H1 (cell line): ENCODE measurements at regions not wholly inside any gene's neighbourhood (a gene's known extent, or its start where the extent isn't known, plus 50 kb on each side); places are given as distances from the start of the nearest gene placed in this dataset.

Experiments used
- CTCF ChIA-PET: fragments of 300-600 bp; sonication (Branson Sonifier 250); formaldehyde crosslinking; loops from one replicate; lab custom pipeline; 2021; ENCODE audit not compliant: partially characterized antibody; lab: Charles Lee
- POLR2A ChIA-PET: fragments of 300-600 bp; sonication (Branson Sonifier 250); formaldehyde crosslinking; loops from one replicate; lab custom pipeline; 2021; ENCODE audit warnings: inconsistent platforms; ENCODE audit not compliant: partially characterized antibody; lab: Charles Lee
- DNase-seq, 2 experiments: peaks; one replicate each; pipeline versions ENCODE4 v3.0.0 to v3.0.0-alpha.2; 2010 to 2022; ENCODE audit warnings: low spot score in 2 of 2, low read depth in 1 of 2, mixed read lengths in 1 of 2
- FAIRE-seq: peaks from 2 replicates; lab custom pipeline; 2011; peaks lifted over from hg19 to GRCh38; lab: Jason Lieb, UNC
- H2AFZ ChIP-seq: 2 replicates; pipeline ENCODE4 v1.8.1; 2012; ENCODE audit warnings: low read length, inconsistent platforms
- H2AK5ac ChIP-seq: 2 replicates; pipeline ENCODE4 v1.6.1; 2013; ENCODE audit warnings: low read depth, low read length
- H2BK120ac ChIP-seq: replicated peaks from 2 replicates; pipeline ENCODE3; 2013; ENCODE audit warnings: low read depth, low read length, inconsistent platforms
- H2BK12ac ChIP-seq: 2 replicates; pipeline ENCODE4 v1.6.1; 2013; ENCODE audit warnings: low read depth, low read length
- H2BK15ac ChIP-seq: 2 replicates; pipeline ENCODE4 v1.6.1; 2013; ENCODE audit warnings: low read length
- H2BK20ac ChIP-seq: 2 replicates; pipeline ENCODE4 v1.6.1; 2013; ENCODE audit warnings: low read length
- H2BK5ac ChIP-seq: 2 replicates; pipeline ENCODE4 v1.6.1; 2013; ENCODE audit warnings: low read depth, low read length
- H3K14ac ChIP-seq: 2 replicates; pipeline ENCODE4 v1.6.1; 2013; ENCODE audit warnings: inconsistent platforms; ENCODE audit not compliant: insufficient read length
- H3K18ac ChIP-seq: 2 replicates; pipeline ENCODE4 v1.6.1; 2013; ENCODE audit warnings: low read length; ENCODE audit errors: extremely low read depth
- H3K23ac ChIP-seq: 2 replicates; pipeline ENCODE4 v1.6.1; 2013; ENCODE audit warnings: inconsistent platforms; ENCODE audit not compliant: insufficient read length
- H3K23me2 ChIP-seq: 2 replicates; pipeline ENCODE4 v1.6.1; 2013; ENCODE audit warnings: low read depth, low read length
- H3K27ac ChIP-seq: 2 replicates; pipeline ENCODE4 v1.6.1; 2011; ENCODE audit warnings: low read depth, low read length, inconsistent platforms
- H3K27me3 ChIP-seq, 4 experiments: replicated peaks in 1 of 4; 1 replicate in 1 of 4; 2 replicates in 3 of 4; pipeline versions ENCODE4 v1.6.1 to v1.8.1; 2011 to 2013; ENCODE audit warnings: low read length in 3 of 4, mild to moderate bottlenecking in 3 of 4, inconsistent platforms in 2 of 4, mixed read lengths in 2 of 4, moderate library complexity in 1 of 4; ENCODE audit not compliant: control insufficient read depth in 3 of 4, insufficient read depth in 3 of 4; ENCODE audit errors: extremely low read depth in 1 of 4
- H3K36me3 ChIP-seq, 4 experiments: 2 replicates each; pipeline versions ENCODE4 v1.6.1 to v1.8.1; 2011 to 2013; ENCODE audit warnings: mild to moderate bottlenecking in 4 of 4, low read length in 3 of 4, moderate library complexity in 2 of 4, control low read depth in 1 of 4, inconsistent platforms in 1 of 4; ENCODE audit not compliant: insufficient read depth in 4 of 4, control insufficient read depth in 2 of 4
- H3K4ac ChIP-seq: replicated peaks from 2 replicates; pipeline ENCODE3; 2013; ENCODE audit warnings: low read length, low read depth, mixed read lengths, inconsistent platforms; ENCODE audit not compliant: insufficient read length
- H3K4me1 ChIP-seq, 4 experiments: replicated peaks in 1 of 4; 1 replicate in 1 of 4; 2 replicates in 3 of 4; pipeline versions ENCODE4 v1.6.1 to v1.8.1; 2011 to 2013; ENCODE audit warnings: low read length in 3 of 4, inconsistent platforms in 2 of 4, mixed read lengths in 1 of 4; ENCODE audit not compliant: insufficient read depth in 4 of 4, control insufficient read depth in 3 of 4
- H3K4me2 ChIP-seq, 2 experiments: 2 replicates each; pipeline versions ENCODE4 v1.6.1 to v1.8.1; 2011 to 2013; ENCODE audit warnings: low read depth in 2 of 2, low read length in 2 of 2, control low read depth in 1 of 2, inconsistent platforms in 1 of 2, mild to moderate bottlenecking in 1 of 2; ENCODE audit not compliant: insufficient read depth in 1 of 2
- H3K4me3 ChIP-seq, 4 experiments: fragments of 200-600, 300-600 bp in 1 of 4; sonication (generic), shearing (Covaris generic), sonication (Bioruptor Twin) in 1 of 4; 2 replicates each; pipeline versions ENCODE4 v1.5.1 to v1.8.1; 2011 to 2016; ENCODE audit warnings: low read length in 4 of 4, low read depth in 3 of 4, control low read depth in 2 of 4, inconsistent platforms in 2 of 4, mild to moderate bottlenecking in 2 of 4, mixed read lengths in 1 of 4, moderate library complexity in 1 of 4; ENCODE audit not compliant: insufficient read depth in 2 of 4; ENCODE audit errors: extremely low read depth in 1 of 4
- H3K56ac ChIP-seq: replicated peaks from 2 replicates; pipeline ENCODE3; 2013; ENCODE audit warnings: low read depth, mild to moderate bottlenecking, mixed read lengths, low read length, inconsistent platforms; ENCODE audit not compliant: insufficient read length
- H3K79me1 ChIP-seq: 2 replicates; pipeline ENCODE4 v1.6.1; 2013; ENCODE audit warnings: low read depth, low read length, control low read depth
- H3K79me2 ChIP-seq, 2 experiments: 2 replicates each; pipeline versions ENCODE4 v1.6.1 to v1.8.1; 2012 to 2013; ENCODE audit warnings: low read length in 2 of 2, mild to moderate bottlenecking in 2 of 2, inconsistent platforms in 1 of 2; ENCODE audit not compliant: insufficient read depth in 2 of 2, control insufficient read depth in 1 of 2
- H3K9ac ChIP-seq, 4 experiments: replicated peaks in 1 of 4; 1 replicate in 1 of 4; 2 replicates in 3 of 4; pipeline versions ENCODE4 v1.6.1 to v1.8.1; 2011 to 2013; ENCODE audit warnings: low read depth in 3 of 4, low read length in 3 of 4, control low read depth in 2 of 4, mild to moderate bottlenecking in 2 of 4, moderate library complexity in 2 of 4, inconsistent platforms in 1 of 4; ENCODE audit errors: extremely low read depth in 1 of 4
- H3K9me3 ChIP-seq, 2 experiments: 2 replicates each; pipeline versions ENCODE4 v1.6.1 to v1.8.1; 2012 to 2013; ENCODE audit warnings: mild to moderate bottlenecking in 2 of 2, moderate library complexity in 2 of 2, control low read depth in 1 of 2, inconsistent platforms in 1 of 2, low read depth in 1 of 2, low read length in 1 of 2, mixed read lengths in 1 of 2; ENCODE audit not compliant: insufficient read depth in 2 of 2
- H4K20me1 ChIP-seq, 2 experiments: replicated peaks in 1 of 2; 2 replicates each; pipeline versions ENCODE3 to v1.8.1; 2011 to 2013; ENCODE audit warnings: inconsistent platforms in 2 of 2, low read length in 2 of 2, mild to moderate bottlenecking in 1 of 2; ENCODE audit not compliant: insufficient read depth in 2 of 2, control insufficient read depth in 1 of 2
- H4K5ac ChIP-seq: 2 replicates; pipeline ENCODE4 v1.6.1; 2013; ENCODE audit warnings: low read length, low read depth, mixed read lengths, inconsistent platforms; ENCODE audit not compliant: insufficient read length
- H4K8ac ChIP-seq: 2 replicates; pipeline ENCODE4 v1.8.0; 2013; ENCODE audit warnings: mild to moderate bottlenecking, moderate library complexity, low read length, inconsistent platforms; ENCODE audit not compliant: insufficient read depth; ENCODE audit errors: extremely low read depth
- H4K91ac ChIP-seq: replicated peaks from 2 replicates; pipeline ENCODE3; 2013; ENCODE audit warnings: low read length, mixed read lengths, inconsistent platforms; ENCODE audit not compliant: insufficient read length
- BCL11A ChIP-seq, 2 experiments: IDR thresholded peaks; one replicate each; pipeline ENCODE4 v1.6.1; 2011; ENCODE audit warnings: low read depth in 2 of 2, low read length in 2 of 2, mild to moderate bottlenecking in 2 of 2
- SIRT6 ChIP-seq: IDR thresholded peaks from one replicate; pipeline ENCODE4 v1.7.1; 2012; ENCODE audit warnings: low read length, inconsistent platforms
- SP4 ChIP-seq: IDR thresholded peaks from 2 replicates; pipeline ENCODE4 v1.6.1; 2012; ENCODE audit warnings: low read length, inconsistent platforms
- SRF ChIP-seq: IDR thresholded peaks from 2 replicates; pipeline ENCODE4 v1.6.1; 2011; ENCODE audit warnings: mild to moderate bottlenecking, low read depth, low read length, moderate library complexity
- TCF12 ChIP-seq: IDR thresholded peaks from 2 replicates; pipeline ENCODE4 v1.6.1; 2011; ENCODE audit warnings: low read depth, mild to moderate bottlenecking, low read length
- WGBS, 2 experiments: shearing (Covaris generic) in 1 of 2; methylation state at CpG; one replicate each; pipeline versions ENCODE4 v1.1.6 to v1.1.7; 2013 to 2015; ENCODE audit warnings: low lambda C conversion rate in 2 of 2, mixed read lengths in 2 of 2, inconsistent platforms in 1 of 2, low coverage in 1 of 2, missing lambda C conversion rate in 1 of 2; ENCODE audit not compliant: insufficient replicate concordance in 2 of 2, insufficient coverage in 1 of 2, insufficient read length in 1 of 2; ENCODE audit errors: extremely low coverage in 1 of 2, missing lambda C conversion rate in 1 of 2; 5-methylcytosine and 5-hydroxymethylcytosine counted together

- H3K18ac ChIP-seq = no peak overlapping the region
- no peak overlapping the region for H3K23ac ChIP-seq
- H3K27me3 ChIP-seq = no peaks in the 10 kb centered on the region
- no peak overlapping the region for H4K8ac ChIP-seq
- H3K4me2 ChIP-seq = no peak overlapping the region
- no peak overlapping the region for H2AK5ac ChIP-seq
- H2BK12ac ChIP-seq = no peak overlapping the region
- DNase-seq = no peak
- H2BK5ac ChIP-seq = no peak overlapping the region
- no peak overlapping the region for H2BK120ac ChIP-seq
- 91% methylated on average over 17 of the region's 17 CpGs; no CpG with 5 or more reads in 1 of the 2 experiments for WGBS, 2 experiments
- no peaks in the 10 kb centered on the region for H3K36me3 ChIP-seq
- ChIA-PET POLR2A (no interaction called here), CTCF (no interaction called here)
- no peak overlapping the region for H3K4ac ChIP-seq
- H3K14ac ChIP-seq = no peak overlapping the region
- H3K79me1 ChIP-seq = no peaks in the 10 kb centered on the region
- H3K23me2 ChIP-seq = no peaks in the 10 kb centered on the region
- FAIRE-seq = no peak
- no peaks in the 10 kb centered on the region for H3K79me2 ChIP-seq
- no peaks in the 10 kb centered on the region for H3K9me3 ChIP-seq
- H3K4me3 ChIP-seq = no peak overlapping the region
- no peak overlapping the region for H2BK20ac ChIP-seq
- H3K27ac ChIP-seq = no peak overlapping the region
- H3K56ac ChIP-seq = no peak overlapping the region
- no peak overlapping the region for H4K5ac ChIP-seq
- no peak overlapping the region for H4K91ac ChIP-seq
- no peak overlapping the region for H3K9ac ChIP-seq
- no peaks in the 10 kb centered on the region for H4K20me1 ChIP-seq
- no peak overlapping the region for H2BK15ac ChIP-seq
- no peaks in the 10 kb centered on the region; a peak in 1 of 7 replicates for H3K4me1 ChIP-seq
- H2AFZ ChIP-seq = no peak overlapping the region
- TF ChIP-seq SRF (no peak), BCL11A (IDR thresholded peaks at IDR 0.05; ENCODE audit: low read depth in 2 of 2, low read length in 2 of 2) (no peak), SP4 (no peak), TCF12 (no peak), SIRT6 (no peak)
These were observed 208.3 kb downstream of the NDUFA10 start for GRCh38 chr2:239816576-239817467.
